SH-SY5Y (cell line): ENCODE measurements at regions not wholly inside any gene's neighbourhood (a gene's known extent, or its start where the extent isn't known, plus 50 kb on each side); places are given as distances from the start of the nearest gene placed in this dataset.

Experiments
- GATA2 ChIP-seq: IDR thresholded peaks from 2 replicates; pipeline ENCODE4 v1.6.1; 2011; ENCODE audit warnings: mild to moderate bottlenecking, low read depth, low read length
- GATA3 ChIP-seq: IDR thresholded peaks from 2 replicates; pipeline ENCODE4 v1.6.1; 2011; ENCODE audit warnings: low read depth, mild to moderate bottlenecking, low read length, moderate library complexity

DNA sequence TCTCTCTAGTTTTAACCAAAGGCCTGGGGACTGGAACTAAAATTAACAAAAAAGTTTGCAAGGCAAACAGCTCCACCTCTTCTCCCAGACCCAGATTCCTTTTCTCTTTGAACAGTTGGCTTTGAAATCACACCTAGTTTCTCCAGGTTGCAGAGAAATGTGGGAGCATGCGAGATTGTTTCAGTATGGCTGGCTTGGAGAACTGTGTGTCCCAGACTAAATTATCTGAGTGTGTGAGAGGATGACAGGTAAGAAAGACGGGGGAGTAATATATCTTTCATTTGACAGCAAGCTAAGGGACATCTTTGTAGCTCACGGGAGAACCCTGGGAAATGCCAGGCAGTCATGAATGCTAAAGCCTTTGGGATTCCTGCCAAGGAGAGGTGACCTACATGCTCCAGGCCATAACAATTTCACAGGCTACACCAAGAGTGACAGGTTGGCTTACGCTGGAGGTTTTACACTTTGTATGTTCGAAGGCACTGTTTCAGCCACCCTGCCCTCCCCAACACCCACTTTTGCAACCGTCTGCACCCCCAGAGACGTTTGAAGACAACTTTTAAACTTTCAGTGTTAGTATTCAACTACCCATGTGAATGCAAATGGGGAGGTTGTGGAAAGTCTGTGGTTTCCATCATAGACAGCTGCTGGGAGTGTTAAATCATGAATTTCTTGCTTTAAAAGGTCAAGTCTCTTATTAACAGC is 109.3 kb upstream of the SNX19 start:
- no peak for TF ChIP-seq GATA2
- no peak for TF ChIP-seq GATA3
